ENCODE measurements at regions not wholly inside any gene's neighbourhood (a gene's known extent, or its start where the extent isn't known, plus 50 kb on each side); places are given as distances from the start of the nearest gene placed in this dataset.

DNA sequence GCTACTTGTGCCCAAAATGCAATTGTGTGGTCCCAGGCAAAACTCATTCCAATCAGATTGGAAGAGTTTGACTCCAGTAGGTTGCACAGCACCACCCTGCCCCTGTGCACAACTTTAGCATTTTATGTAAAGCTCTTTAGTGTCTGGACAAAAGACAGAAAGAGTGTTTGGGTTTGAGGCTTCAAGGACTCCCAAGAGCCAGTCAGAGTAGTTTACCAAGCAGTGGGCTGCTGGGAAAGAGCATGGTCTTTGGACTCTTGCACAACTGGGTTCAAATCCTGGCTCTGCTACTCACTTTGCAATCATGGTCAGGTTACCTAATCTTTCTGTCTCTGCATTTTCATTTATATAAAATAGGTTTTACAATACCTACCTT, 75.8 kb upstream of the UMPS start:
- Mint-ChIP-seq H3K4me1 (peaks cover 26% of the 10 kb centered on the region), H3K27me3 (peaks cover 30% of the 10 kb centered on the region), H3K9me3 (no peaks in the 10 kb centered on the region), H3K4me3 (no peak overlapping the region), H3K27ac (no peak overlapping the region), H3K36me3 (peaks cover 5% of the 10 kb centered on the region)
- CTCF ChIA-PET = interaction anchor here (1.6 kb wide), 1 partner anchor 35 kb away, joined by 3 read pairs; no protein-coding TSS in a partner anchor
- DNase-seq = no peak

DNA sequence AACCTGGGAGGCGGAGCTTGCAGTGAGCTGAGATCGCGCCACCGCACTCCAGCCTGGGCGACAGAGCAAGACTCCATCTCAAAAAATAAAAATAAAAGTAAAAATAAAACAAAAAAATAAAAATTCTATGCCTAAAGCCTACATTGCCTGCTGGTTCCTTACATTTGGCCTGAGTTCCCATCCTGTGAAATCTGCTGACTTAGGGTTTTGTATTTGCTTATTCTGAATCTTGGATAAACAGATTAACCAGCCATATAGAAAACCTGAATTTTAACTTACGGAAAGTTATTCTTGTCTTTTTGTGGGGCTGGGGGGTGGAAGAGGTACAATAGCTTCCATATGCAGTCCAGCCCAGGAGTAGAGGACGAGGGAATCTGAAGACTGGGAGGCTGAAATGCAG, 73.7 kb upstream of the UMPS start:
- Mint-ChIP-seq H3K27me3 (peaks cover 32% of the 10 kb centered on the region), H3K36me3 (peaks cover 4% of the 10 kb centered on the region), H3K27ac (no peak overlapping the region), H3K4me1 (peaks cover 13% of the 10 kb centered on the region), H3K9me3 (no peaks in the 10 kb centered on the region), H3K4me3 (no peak overlapping the region)
- CTCF ChIA-PET = interaction anchor here (1.3 kb wide), 1 partner anchor 32 kb away, joined by 3 read pairs; no protein-coding TSS in a partner anchor
- no peak for DNase-seq

DNA sequence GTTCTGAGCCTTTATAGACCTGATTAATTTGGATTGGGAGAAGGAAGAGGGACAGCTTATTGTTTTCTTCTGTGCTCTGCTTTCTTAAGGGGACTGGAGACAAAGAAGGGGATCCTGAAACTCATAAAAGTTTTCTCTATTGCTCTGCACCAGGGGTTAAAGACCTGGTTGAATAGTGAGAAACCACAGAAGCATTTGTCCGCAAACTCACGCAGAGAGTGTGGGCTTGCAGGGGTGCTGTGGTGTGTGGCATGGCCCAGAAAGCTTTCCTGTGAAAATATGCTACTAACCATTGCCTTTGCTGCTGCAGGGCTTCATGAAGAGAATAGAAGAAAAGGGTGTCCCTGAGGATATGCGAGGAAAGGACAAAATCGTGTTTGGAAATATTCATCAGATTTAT, 73.1 kb upstream of the UMPS start:
- CTCF ChIA-PET = no interaction called here
- DNase-seq = no peak
- Mint-ChIP-seq H3K27me3 (peaks cover 38% of the 10 kb centered on the region), H3K9me3 (no peaks in the 10 kb centered on the region), H3K27ac (no peak overlapping the region), H3K4me1 (peaks cover 7% of the 10 kb centered on the region), H3K4me3 (no peak overlapping the region), H3K36me3 (peaks cover 2% of the 10 kb centered on the region)

DNA sequence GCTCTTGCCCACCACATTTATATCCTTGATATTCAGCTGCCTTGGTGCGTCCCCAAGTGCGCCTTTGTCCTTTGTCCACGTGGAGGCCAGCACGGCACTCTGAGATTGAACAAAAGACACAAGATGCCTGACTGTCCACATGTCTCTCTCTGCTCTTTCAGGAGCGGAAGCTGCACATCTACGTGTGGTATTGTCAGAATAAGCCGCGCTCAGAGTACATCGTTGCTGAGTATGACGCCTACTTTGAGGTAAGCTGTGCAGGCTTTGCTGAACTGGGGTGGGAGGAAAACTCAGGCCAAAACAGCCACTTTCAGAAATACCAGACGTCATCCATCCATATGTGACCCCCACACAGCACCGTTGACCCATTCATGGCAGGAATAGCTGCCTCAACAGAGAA, 72.0 kb upstream of the UMPS start:
- CTCF ChIA-PET = interaction anchor here (0.7 kb wide), 1 partner anchor 12 kb away, joined by 3 read pairs; no protein-coding TSS in a partner anchor
- H3K27me3 Mint-ChIP-seq = peaks cover 38% of the 10 kb centered on the region
- no peak overlapping the region for H3K27ac Mint-ChIP-seq
- H3K4me3 Mint-ChIP-seq = no peak overlapping the region
- H3K9me3 Mint-ChIP-seq = no peaks in the 10 kb centered on the region
- peaks cover 2% of the 10 kb centered on the region for H3K36me3 Mint-ChIP-seq
- DNase-seq = no peak
- H3K4me1 Mint-ChIP-seq = peaks cover 2% of the 10 kb centered on the region

DNA sequence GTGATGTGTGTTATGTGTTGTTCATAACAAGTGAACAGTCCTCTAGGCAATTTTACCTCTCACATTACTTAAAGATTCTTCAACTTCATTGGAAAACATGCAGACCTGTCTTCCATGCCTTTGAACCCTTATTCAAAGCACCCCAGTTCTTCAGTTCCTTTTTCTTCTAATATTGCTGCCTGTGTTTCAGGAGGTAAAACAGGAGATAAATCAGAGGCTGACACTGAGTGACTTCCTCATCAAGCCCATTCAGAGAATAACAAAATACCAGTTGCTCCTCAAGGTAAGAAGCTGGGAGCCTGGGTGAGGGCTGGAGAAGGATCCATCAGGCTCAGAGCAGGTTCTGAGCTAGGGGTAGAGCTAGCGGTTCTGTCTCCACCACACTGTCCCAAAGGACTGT, 71.1 kb upstream of the UMPS start:
- no peak for DNase-seq
- Mint-ChIP-seq H3K9me3 (no peaks in the 10 kb centered on the region), H3K4me1 (peaks cover 2% of the 10 kb centered on the region), H3K27ac (no peak overlapping the region), H3K4me3 (no peak overlapping the region), H3K36me3 (peaks cover 2% of the 10 kb centered on the region), H3K27me3 (peaks cover 38% of the 10 kb centered on the region)
- CTCF ChIA-PET = interaction anchor here (0.7 kb wide), 1 partner anchor 13 kb away, joined by 3 read pairs; no protein-coding TSS in a partner anchor

DNA sequence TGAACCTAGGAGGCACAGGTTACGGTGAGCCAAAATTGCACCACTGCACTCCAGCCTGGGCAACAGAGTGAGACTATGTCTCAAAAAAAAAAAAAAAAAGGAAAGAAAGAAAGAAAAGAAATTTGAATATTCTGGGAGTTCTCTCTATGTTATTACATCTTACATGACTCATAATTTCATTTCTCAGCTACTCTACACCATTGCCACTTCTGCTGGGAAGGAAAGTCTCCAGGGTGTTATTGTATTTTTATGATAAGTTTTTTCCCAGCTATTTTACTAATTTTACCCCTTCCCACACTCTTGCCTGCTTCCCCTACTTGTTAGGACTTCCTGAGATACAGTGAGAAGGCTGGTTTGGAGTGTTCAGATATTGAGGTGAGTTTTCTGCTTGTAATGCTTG, 69.7 kb upstream of the UMPS start:
- peaks cover 2% of the 10 kb centered on the region for H3K4me1 Mint-ChIP-seq
- no peak overlapping the region for H3K27ac Mint-ChIP-seq
- CTCF ChIA-PET = no interaction called here
- no peak for DNase-seq
- peaks cover 38% of the 10 kb centered on the region for H3K27me3 Mint-ChIP-seq
- peaks cover 2% of the 10 kb centered on the region for H3K36me3 Mint-ChIP-seq
- H3K4me3 Mint-ChIP-seq = no peak overlapping the region
- H3K9me3 Mint-ChIP-seq = no peaks in the 10 kb centered on the region

DNA sequence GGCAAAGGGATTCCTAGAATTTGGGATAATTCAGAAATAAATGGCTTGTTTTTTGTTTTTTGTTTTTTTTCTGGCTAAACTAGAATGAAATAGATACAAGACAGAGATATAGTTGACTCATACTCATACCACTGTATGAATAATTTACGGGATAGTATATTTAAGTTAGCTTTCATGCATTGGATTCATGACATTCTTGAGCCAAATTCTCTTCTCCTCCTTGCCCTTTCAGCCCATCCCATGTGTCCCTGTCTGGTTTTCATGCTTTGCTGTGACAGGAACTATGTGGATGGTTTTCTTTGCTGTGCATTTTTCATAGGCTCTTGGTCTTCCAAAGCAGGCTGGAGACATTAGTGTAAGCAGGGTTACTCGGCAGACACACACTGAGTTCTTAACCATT, 66.6 kb upstream of the UMPS start:
- H3K36me3 Mint-ChIP-seq = peaks cover 4% of the 10 kb centered on the region
- H3K27ac Mint-ChIP-seq = no peak overlapping the region
- H3K27me3 Mint-ChIP-seq = peaks cover 29% of the 10 kb centered on the region
- H3K9me3 Mint-ChIP-seq = no peaks in the 10 kb centered on the region
- no peak overlapping the region for H3K4me3 Mint-ChIP-seq
- CTCF ChIA-PET = no interaction called here
- H3K4me1 Mint-ChIP-seq = peaks cover 24% of the 10 kb centered on the region
- DNase-seq = no peak

DNA sequence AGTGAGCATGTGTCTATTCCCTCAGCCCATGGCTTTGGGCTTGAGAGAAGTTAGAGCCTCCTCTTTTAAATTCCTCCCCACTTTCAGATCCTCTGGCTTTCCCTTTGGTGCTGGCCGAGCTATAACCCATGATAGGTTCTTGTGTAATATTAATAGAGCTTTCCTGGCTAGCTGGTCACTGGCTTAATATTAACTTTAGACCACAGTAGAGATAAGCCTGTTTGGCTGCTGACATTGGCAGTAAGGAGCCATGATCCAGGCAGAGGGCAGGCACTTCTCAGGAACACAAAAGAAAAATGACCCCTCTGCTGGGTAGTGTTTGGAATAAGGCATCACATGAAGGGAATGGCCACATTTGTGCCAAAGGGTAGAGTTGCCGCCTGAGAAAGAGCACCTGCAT, 65.4 kb upstream of the UMPS start:
- Mint-ChIP-seq H3K36me3 (peaks cover 4% of the 10 kb centered on the region), H3K27ac (no peak overlapping the region), H3K4me1 (peaks cover 25% of the 10 kb centered on the region), H3K4me3 (no peak overlapping the region), H3K27me3 (peaks cover 23% of the 10 kb centered on the region), H3K9me3 (no peaks in the 10 kb centered on the region)
- no peak for DNase-seq
- CTCF ChIA-PET = interaction anchor here (2.9 kb wide), 1 partner anchor 24 kb away, joined by 9 read pairs; no protein-coding TSS in a partner anchor

DNA sequence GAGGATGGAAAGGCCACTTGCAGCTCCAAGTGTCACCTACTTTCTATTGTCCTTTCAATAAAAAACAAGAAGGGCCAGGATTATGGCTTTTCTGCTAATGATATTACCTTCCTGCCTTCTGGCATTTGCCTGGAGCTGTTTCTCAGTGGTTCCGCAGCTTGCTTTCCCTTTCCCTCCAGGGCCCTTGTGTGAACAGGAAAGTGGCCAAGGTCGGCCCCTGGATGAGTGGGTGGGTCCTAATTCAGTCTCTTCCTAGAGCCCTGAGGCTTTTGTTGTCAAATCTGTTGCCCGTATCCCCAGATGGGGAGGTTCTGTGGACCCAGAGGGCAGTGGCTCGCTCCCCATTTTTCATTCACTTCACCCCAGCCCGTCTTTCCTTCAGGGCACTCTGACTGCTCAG, 64.2 kb upstream of the UMPS start:
- Mint-ChIP-seq H3K4me1 (peaks cover 31% of the 10 kb centered on the region), H3K27ac (no peak overlapping the region), H3K36me3 (peaks cover 8% of the 10 kb centered on the region), H3K27me3 (peaks cover 19% of the 10 kb centered on the region), H3K4me3 (no peak overlapping the region), H3K9me3 (peaks cover 5% of the 10 kb centered on the region)
- DNase-seq = no peak
- CTCF ChIA-PET = interaction anchor here (2.9 kb wide), 1 partner anchor 23 kb away, joined by 9 read pairs; no protein-coding TSS in a partner anchor

DNA sequence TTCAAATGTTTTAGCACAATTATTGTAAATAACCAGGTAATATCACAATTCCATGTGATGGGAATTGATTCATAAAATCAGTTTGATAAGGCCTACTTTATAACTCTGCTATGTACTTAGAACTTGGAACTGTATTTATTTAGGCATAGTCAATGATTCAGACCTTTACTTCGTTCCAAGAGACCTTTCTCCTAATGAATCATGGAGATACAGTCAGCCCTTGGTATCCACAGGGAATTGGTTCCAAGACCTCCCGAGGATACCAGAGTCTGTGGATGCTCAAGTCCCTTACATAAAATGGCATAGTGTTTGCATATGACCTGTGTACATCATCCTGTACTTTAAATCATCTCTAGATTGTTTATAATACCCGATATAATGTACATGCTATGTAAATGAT, 60.8 kb upstream of the UMPS start:
- DNase-seq = no peak
- Mint-ChIP-seq H3K36me3 (peaks cover 11% of the 10 kb centered on the region), H3K27me3 (peaks cover 11% of the 10 kb centered on the region), H3K4me3 (no peak overlapping the region), H3K4me1 (peaks cover 43% of the 10 kb centered on the region), H3K9me3 (peaks cover 8% of the 10 kb centered on the region), H3K27ac (no peak overlapping the region)
- CTCF ChIA-PET = no interaction called here

DNA sequence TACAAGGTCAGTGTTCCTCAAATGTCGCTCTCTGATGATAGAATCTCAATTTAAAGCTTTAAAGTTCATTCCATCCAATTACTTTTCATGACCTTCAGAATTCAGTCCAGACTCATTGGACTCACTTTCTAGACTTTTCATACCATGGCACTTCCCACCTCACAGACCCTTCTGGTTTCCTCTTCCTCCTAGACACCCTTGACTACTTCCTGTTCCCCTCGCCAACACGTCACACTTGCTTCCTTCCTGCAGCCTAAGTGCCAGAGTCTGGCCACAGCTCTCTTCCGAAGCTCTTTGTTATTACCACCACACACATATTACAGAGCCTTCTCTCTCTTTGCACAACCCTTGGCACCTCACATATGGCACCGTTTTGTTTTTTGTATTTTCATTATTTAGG, 59.1 kb upstream of the UMPS start:
- peaks cover 11% of the 10 kb centered on the region for H3K36me3 Mint-ChIP-seq
- peaks cover 43% of the 10 kb centered on the region for H3K4me1 Mint-ChIP-seq
- DNase-seq = peak; percentile 45
- peaks cover 8% of the 10 kb centered on the region for H3K9me3 Mint-ChIP-seq
- H3K4me3 Mint-ChIP-seq = no peak overlapping the region
- peak overlapping the region; percentile 5 for H3K27ac Mint-ChIP-seq
- peaks cover 10% of the 10 kb centered on the region for H3K27me3 Mint-ChIP-seq
- CTCF ChIA-PET = no interaction called here

DNA sequence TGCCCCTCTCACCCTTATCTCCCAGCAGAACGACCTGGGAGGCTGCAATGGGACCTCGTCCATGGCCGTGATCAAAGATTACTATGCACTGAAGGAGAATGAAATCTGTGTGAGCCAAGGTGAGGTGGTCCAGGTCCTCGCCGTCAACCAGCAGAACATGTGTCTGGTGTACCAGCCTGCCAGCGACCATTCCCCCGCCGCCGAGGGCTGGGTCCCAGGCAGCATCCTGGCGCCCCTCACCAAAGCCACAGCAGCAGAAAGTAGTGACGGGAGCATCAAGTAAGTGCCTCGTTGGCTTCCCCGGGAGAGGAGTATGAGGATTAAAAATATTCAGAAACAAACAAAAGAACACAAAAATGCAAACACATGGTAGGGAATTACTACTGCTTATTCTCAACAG, 55.9 kb upstream of the UMPS start:
- H3K36me3 Mint-ChIP-seq = peaks cover 7% of the 10 kb centered on the region
- DNase-seq = no peak
- H3K27me3 Mint-ChIP-seq = peaks cover 4% of the 10 kb centered on the region
- H3K4me1 Mint-ChIP-seq = peaks cover 18% of the 10 kb centered on the region
- peaks cover 8% of the 10 kb centered on the region for H3K9me3 Mint-ChIP-seq
- no peak overlapping the region for H3K4me3 Mint-ChIP-seq
- CTCF ChIA-PET = no interaction called here
- H3K27ac Mint-ChIP-seq = no peak overlapping the region

DNA sequence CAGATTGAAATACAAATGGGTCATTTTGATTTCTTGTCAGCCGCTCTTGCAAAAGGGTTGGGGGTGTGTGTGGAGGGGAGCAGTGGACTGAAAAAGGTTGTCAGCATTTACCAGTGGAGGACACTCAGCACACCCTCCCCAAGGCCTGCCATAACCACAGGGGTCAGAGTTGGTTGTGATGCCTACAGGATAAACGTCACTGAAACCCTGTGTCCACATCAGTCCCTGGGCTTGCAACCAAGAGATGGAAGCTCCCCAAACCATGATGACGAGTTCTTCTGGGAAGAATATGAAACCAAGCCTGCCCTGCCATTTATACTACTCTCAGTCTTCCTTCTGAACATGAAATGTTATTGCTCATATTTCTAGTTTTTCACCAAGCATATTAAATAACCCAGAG, 54.0 kb upstream of the UMPS start:
- Mint-ChIP-seq H3K4me1 (peaks cover 10% of the 10 kb centered on the region), H3K4me3 (no peak overlapping the region), H3K27ac (no peak overlapping the region), H3K27me3 (peaks cover 4% of the 10 kb centered on the region), H3K9me3 (peaks cover under 1% of the 10 kb centered on the region), H3K36me3 (peaks cover under 1% of the 10 kb centered on the region)
- DNase-seq = no peak
- CTCF ChIA-PET = no interaction called here

DNA sequence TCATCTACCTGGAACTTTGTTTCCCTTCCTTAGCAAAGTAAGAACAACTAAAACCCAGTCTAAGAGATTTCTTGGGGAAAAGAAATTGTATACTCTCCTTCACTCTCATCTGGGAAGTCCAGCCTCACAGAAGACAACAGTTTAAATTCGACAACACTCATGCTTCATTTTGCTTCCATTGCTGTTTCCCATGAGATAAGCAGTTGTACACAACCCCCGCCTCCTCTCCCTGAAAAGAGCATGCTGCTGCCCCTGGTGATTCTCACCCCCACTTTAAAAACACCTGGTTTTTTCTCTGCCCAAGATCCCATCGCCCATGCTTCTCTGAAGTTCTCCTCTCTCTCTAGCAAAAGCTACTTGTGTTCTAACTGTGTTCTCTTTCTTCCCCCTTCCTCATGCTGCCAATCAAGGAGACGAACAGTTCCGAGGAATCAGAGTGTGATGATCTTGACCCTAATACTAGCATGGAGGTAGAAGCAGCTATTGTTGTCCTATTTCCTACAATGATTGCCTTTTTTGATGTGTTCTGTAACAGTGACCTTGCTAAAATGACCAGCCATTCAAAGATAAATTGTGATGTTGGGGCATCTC, 51.1 kb upstream of the UMPS start:
- Mint-ChIP-seq H3K27ac (no peak overlapping the region), H3K36me3 (no peaks in the 10 kb centered on the region), H3K4me3 (no peak overlapping the region), H3K4me1 (no peaks in the 10 kb centered on the region), H3K27me3 (peaks cover 18% of the 10 kb centered on the region), H3K9me3 (no peaks in the 10 kb centered on the region)
- DNase-seq = no peak
- CTCF ChIA-PET = interaction anchor here (1.2 kb wide), 1 partner anchor 9 kb away, joined by 5 read pairs; no protein-coding TSS in a partner anchor
